ENCODE measurements at regions not wholly inside any gene's neighbourhood (a gene's known extent, or its start where the extent isn't known, plus 50 kb on each side); places are given as distances from the start of the nearest gene placed in this dataset.

- in situ Hi-C loops (cut with HindIII; ENCODE audit: extremely low pct_ligation_motif_present, low pct_unique_long_range_greater_than_20kb) (no loop called here), intact Hi-C loops (cut with micrococcal nuclease; ENCODE audit: unreplicated experiment) (no loop called here)
- H3K36me3 ChIP-seq (replicated peaks in 1 of 2; ENCODE audit: control insufficient read depth in 1 of 2, insufficient read depth in 2 of 2, low read length in 2 of 2), result no peaks in the 10 kb centered on the region
- 63% methylated on average over 2 of the region's 2 CpGs for WGBS (ENCODE audit: low lambda C conversion rate)
- TF ChIP-seq MXI1 (IDR thresholded peaks at IDR 0.05; ENCODE audit: borderline replicate concordance, low read depth, low read length) (no peak), BHLHE40 (IDR thresholded peaks at IDR 0.05; ENCODE audit: low read length) (no peak), THAP11 (CRISPR knock-in tag; IDR thresholded peaks at IDR 0.05) (no peak), ISX (CRISPR knock-in tag; conservative IDR thresholded peaks at IDR 0.05) (no peak), BRCA1 (CRISPR knock-in tag; IDR thresholded peaks at IDR 0.05) (no peak), GATAD2A (CRISPR knock-in tag; IDR thresholded peaks at IDR 0.05) (no peak), PCBP1 (IDR thresholded peaks at IDR 0.05; ENCODE audit: borderline replicate concordance, low read depth, low read length) (no peak), ZBTB8A (CRISPR knock-in tag; IDR thresholded peaks at IDR 0.05; ENCODE audit: borderline replicate concordance, low read depth) (no peak), ZNF672 (CRISPR knock-in tag; IDR thresholded peaks at IDR 0.05) (no peak), ZNF33B (CRISPR knock-in tag; IDR thresholded peaks at IDR 0.05) (no peak), U2AF2 (IDR thresholded peaks at IDR 0.05; ENCODE audit: low read depth, low read length) (no peak), ZNF484 (CRISPR knock-in tag; IDR thresholded peaks at IDR 0.05; ENCODE audit: borderline replicate concordance, low read depth) (no peak), ZNF251 (CRISPR knock-in tag; IDR thresholded peaks at IDR 0.05) (no peak), HOXA5 (CRISPR knock-in tag; IDR thresholded peaks at IDR 0.05) (no peak), AHDC1 (CRISPR knock-in tag; IDR thresholded peaks at IDR 0.05; ENCODE audit: borderline replicate concordance) (no peak)
- no peak overlapping the region for H3K4me2 ChIP-seq (ENCODE audit: low read depth, low read length)
- H4K20me1 ChIP-seq (ENCODE audit: insufficient read depth, low read length), result no peaks in the 10 kb centered on the region
- H3K27ac ChIP-seq (ENCODE audit: extremely low read length, insufficient read depth, low read length), result no peak overlapping the region
- no peaks in the 10 kb centered on the region for H3K9me3 ChIP-seq (ENCODE audit: low read length)
- no peaks in the 10 kb centered on the region for H3K4me1 ChIP-seq (ENCODE audit: insufficient read depth, low read length)
- ChIA-PET POLR2A (no interaction called here), CTCF (ENCODE audit: low intra/inter-chr PET ratio, low total read pairs) (no interaction called here)
- FAIRE-seq (no peak), ATAC-seq (no peak), DNase-seq (ENCODE audit: low spot score) (no peak)
- no peak overlapping the region for H2AFZ ChIP-seq (ENCODE audit: low read length)
- no TSS peak for BruUV-seq (replicated peaks)
- H3K79me2 ChIP-seq (ENCODE audit: insufficient read depth, low read length), result no peaks in the 10 kb centered on the region
- no peak overlapping the region for H3K4me3 ChIP-seq (replicated peaks in 1 of 3; ENCODE audit: insufficient read depth in 1 of 3, low read depth in 2 of 3, low read length in 3 of 3)
- no peak overlapping the region for H3K9ac ChIP-seq (ENCODE audit: insufficient read depth, low read depth, low read length)
- no peaks in the 10 kb centered on the region for H3K27me3 ChIP-seq (ENCODE audit: control insufficient read depth in 1 of 2, insufficient read depth in 2 of 2, low read length in 2 of 2)
Measured at GRCh38 chr2:204274429-204274828, 270.8 kb upstream of the PARD3B start.
